ENCODE measurements at regions not wholly inside any gene's neighbourhood (a gene's known extent, or its start where the extent isn't known, plus 50 kb on each side); places are given as distances from the start of the nearest gene placed in this dataset.
"Not testable (repeated sequence)": the region's sequence is repeated elsewhere in the genome, so short reads cannot be mapped to it uniquely, and the experiment has no call there.

GRCh38 chr5:174510782-174511453 is 213.5 kb upstream of the MSX2 start:
- not testable (repeated sequence) for DNase-seq

GRCh38 chr5:174511714-174512253 is 212.6 kb upstream of the MSX2 start:
- in situ Hi-C loops (cut with MboI; ENCODE audit: low pct_unique_long_range_greater_than_20kb, low sequenced_read_pairs): no loop called here
- no peak for DNase-seq

More at GRCh38 chr5:174510782-174511453, 213.5 kb upstream of the MSX2 start:
- in situ Hi-C loops (cut with MboI; ENCODE audit: low pct_unique_long_range_greater_than_20kb, low sequenced_read_pairs): not testable (repeated sequence)

DNA sequence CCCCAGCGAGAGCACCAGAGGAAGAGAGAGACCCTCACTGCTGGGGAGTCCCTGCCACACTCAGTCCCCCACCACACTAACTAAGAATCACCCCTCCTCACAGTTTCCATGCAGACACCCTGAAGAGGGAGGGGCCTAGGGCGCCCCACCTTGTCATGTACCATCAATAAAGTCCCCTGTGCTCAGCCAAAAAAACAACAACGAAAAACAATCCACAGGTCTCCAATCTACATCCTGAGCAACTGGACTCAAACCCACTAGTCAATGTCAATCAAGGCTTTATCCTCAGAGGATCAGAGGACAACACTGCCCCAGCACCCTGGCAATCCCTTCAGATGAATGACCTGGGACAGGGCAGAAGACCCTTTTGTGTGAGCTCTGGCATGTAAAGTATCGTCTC is 210.1 kb upstream of the MSX2 start:
- in situ Hi-C loops (cut with MboI; ENCODE audit: low pct_unique_long_range_greater_than_20kb, low sequenced_read_pairs): no loop called here
- no peak for DNase-seq

DNA sequence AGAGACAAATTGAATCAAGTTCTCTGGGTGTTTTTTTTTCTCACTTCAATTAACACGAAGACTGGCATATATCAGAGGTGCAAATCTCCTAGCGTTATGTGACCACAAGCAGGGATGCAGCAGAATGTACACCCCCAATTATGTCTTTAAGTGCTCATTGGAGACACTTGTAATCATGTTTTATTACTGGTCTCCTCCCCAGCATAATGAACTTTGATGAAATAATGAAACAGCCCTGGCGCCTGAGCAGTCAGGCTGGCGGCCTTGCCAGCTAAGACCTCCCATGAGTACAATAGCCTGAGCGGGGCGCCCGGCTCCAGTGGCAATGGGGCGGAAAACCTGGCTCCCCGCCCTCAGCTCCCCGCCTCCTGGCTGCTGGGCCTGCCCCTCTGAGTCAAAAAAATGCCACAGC is 209.4 kb upstream of the MSX2 start:
- no peak for DNase-seq
- in situ Hi-C loops (cut with MboI; ENCODE audit: low pct_unique_long_range_greater_than_20kb, low sequenced_read_pairs): no loop called here

GRCh38 chr5:174516741-174517140 is 207.6 kb upstream of the MSX2 start:
- no peak for DNase-seq
- in situ Hi-C loops (cut with MboI; ENCODE audit: low pct_unique_long_range_greater_than_20kb, low sequenced_read_pairs): no loop called here

DNA sequence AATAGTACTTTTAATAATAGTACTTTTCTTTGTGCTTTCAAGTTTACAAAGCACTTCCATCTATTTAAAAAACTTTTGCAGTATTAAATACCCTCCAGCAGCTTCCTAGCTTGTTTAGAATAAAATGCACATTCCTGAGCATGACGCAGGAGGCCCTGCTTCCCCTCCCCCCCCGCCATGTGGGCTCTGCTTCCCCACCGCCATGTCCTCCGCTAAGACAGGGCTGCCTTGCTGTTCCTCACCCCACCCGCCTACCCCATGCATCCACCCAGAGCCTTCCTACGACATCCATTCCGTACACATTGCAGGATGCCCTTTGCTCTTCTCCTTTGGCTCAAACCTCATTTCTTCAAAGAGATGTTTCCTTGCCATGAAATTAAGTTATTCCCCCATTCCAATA is 205.9 kb upstream of the MSX2 start:
- no peak for DNase-seq
- in situ Hi-C loops (cut with MboI; ENCODE audit: low pct_unique_long_range_greater_than_20kb, low sequenced_read_pairs): no loop called here

DNA sequence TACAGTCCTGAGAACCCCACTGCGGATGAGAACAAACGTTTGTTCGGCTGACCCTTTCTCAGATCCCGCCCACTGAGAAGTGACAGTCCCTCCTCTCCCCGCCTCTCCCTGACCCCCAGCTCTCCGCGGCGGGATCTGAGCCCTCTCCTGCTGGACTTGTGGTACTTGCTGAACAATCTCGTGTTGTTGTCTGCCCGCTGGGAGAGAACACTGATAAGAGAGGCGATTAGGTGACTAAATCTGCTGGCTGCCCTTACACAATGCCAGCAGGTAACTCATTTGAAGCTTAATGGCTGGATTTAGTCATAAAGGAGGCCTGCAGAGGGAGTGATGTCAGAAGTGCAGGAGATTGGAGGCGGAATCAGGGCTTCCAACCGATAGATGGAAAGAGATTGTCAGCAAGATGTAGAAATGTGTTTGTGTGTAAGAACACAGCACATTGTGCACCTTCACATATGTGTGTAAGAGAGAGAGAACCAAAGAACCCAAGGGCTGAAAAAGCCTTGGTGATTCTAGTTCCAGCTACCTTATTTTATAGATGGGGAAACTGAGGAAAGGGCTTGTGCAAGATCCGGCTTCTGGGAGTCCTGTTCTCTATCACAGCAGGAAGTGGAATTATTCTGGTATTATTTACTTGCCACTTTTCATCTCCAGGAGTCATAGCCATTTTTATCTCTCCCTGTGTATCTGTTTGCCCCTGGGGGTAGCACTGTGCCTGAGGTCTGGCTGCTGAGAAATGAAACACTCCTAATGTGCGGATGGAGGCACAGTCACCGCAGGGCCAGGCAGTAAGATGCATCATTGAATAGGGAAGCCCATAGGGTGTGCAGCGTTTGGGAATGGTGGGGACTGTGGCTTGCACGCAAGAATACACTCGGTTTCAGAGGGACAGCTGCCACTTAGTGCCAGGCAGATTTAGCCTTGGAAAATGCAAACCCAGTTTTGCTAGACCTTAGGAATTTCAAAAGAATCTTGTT is 203.7 kb upstream of the MSX2 start:
- no peak for DNase-seq
- in situ Hi-C loops (cut with MboI; ENCODE audit: low pct_unique_long_range_greater_than_20kb, low sequenced_read_pairs): no loop called here

DNA sequence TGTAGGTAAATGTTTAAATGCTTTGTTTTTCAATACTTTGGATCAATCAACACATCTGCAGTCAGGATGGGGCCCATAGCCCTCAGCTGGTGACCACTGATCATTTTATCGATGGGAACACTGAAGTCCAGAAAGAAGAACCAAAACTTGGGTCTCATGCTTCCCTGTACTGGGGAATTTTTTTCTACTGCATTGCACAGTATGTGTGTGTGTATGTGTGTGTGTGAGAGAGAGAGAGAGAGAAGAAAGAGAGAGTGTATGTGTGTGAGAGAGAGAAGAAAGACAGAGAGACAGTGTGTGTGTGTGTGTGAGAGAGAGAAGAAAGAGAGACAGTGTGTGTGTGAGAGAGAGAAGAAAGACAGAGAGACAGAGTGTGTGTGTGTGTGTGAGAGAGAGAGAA is 202.9 kb upstream of the MSX2 start:
- in situ Hi-C loops (cut with MboI; ENCODE audit: low pct_unique_long_range_greater_than_20kb, low sequenced_read_pairs): no loop called here
- no peak for DNase-seq

- in situ Hi-C loops (cut with MboI; ENCODE audit: low pct_unique_long_range_greater_than_20kb, low sequenced_read_pairs): no loop called here
- no peak for DNase-seq
Measured at GRCh38 chr5:174522480-174523260, 201.7 kb upstream of the MSX2 start.

DNA sequence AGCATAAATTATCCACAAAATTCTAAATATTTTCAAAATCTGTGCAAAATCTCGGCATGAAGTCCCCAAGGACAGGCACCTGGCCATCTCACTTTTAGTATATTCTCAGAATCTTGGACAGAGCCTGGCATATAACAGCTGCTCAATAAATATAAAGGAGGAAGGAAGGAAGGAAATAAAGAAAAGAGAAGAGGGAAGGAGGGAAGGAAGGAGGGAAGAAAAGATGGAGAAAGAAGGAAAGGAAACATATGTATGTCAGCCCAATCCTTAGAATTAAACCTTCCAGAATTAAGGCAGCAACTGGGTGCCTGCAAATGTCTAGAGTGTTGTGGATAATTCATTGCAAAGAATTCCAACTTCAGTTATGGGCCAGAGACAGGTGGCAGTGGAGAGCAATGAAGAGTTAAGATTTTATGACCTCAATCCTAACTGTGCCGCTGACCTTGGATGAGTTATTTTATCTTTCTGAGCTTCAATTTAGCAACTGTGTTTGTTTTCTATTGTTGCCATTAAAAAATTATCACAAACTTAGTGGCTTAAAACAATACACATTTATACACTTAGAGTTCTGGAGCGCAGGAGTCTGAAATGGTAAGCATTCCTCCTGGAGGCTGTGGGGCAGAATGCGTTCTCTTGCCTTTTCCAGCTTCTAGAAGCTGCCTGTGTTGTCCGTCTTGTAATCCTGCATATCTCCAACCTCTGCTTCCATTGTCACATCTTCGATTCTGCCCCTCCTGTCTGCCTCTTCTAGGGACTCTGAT is 200.9 kb upstream of the MSX2 start:
- DNase-seq: no peak
- in situ Hi-C loops (cut with MboI; ENCODE audit: low pct_unique_long_range_greater_than_20kb, low sequenced_read_pairs): no loop called here

GRCh38 chr5:174524351-174524750 is 200.0 kb upstream of the MSX2 start:
- no peak for DNase-seq
- in situ Hi-C loops (cut with MboI; ENCODE audit: low pct_unique_long_range_greater_than_20kb, low sequenced_read_pairs): no loop called here

DNA sequence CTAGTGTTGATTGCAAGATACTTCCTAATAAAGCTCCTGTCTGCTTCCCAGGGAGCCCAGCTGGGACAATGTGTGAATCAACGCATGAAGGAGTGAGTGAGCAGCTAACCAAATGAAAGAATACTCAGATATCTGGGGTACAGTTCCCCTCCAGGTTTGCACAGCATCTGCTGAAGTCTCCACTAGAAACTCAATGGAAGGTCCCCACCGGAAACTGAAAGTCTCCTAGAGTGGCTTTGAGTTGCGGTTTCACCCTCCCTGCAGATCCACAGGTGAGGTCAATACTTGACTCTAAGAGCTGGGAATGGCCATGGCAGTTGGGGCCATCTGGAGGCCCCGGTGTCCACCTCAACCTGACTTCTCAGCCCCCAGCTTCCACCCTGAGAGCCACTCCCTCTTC is 198.2 kb upstream of the MSX2 start:
- in situ Hi-C loops (cut with MboI; ENCODE audit: low pct_unique_long_range_greater_than_20kb, low sequenced_read_pairs): no loop called here
- DNase-seq: no peak

DNA sequence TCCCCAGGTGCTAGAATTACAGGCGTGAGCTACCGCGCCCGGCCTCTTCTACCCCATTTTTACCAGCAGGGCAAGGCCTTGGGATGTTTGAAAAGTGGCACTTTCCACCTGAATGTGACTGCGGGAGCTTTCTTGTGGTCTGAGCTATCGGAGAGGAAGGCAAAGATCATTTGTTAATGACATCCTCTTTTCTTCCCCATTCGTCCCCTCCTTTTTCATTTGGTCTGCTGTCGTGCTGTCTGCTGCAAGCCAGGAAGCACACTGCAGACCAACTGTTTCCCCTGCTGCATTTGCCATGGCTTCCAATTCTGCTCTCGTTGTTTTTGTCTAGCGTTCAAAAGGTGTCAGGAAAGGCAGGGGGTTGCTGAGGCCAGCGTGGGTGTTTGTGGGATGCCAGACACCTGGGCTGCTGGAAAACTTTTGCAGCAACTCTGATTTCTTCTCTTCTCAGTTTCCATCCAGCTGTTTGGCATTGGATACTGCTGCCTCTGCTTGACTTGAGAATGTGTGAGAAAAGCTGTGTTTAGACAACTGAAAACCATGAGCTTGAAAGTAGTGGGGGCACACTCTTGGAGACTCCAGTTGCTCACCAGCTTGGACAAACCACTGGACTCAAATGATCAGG is 196.4 kb upstream of the MSX2 start:
- in situ Hi-C loops (cut with MboI; ENCODE audit: low pct_unique_long_range_greater_than_20kb, low sequenced_read_pairs): no loop called here
- DNase-seq: peak; percentile 73

GRCh38 chr5:174528821-174529544 is 195.4 kb upstream of the MSX2 start:
- DNase-seq: no peak
- in situ Hi-C loops (cut with MboI; ENCODE audit: low pct_unique_long_range_greater_than_20kb, low sequenced_read_pairs): no loop called here

- in situ Hi-C loops (cut with MboI; ENCODE audit: low pct_unique_long_range_greater_than_20kb, low sequenced_read_pairs): no loop called here
- DNase-seq: no peak
Measured at GRCh38 chr5:174529925-174530681, 194.3 kb upstream of the MSX2 start.

DNA sequence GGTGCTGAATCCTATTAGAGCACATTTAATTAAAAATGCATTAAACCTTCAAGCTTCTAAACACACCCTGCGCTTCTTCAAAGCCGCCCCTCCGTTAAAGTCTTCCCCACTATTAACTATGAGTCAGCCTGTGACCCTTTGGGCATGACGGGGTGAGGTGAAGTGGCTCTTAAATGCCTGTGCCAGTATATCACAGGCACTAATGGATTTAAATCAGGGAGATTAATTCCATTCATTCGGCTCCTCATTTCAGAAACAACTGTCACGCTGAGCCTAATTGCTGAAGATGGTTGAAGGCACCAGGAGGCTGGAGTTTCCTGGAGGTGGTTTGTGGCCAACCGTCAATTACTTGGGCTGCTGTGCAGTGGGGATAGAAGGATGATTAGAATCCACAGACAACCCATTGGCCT is 192.6 kb upstream of the MSX2 start:
- DNase-seq: peak; percentile 61
- in situ Hi-C loops (cut with MboI; ENCODE audit: low pct_unique_long_range_greater_than_20kb, low sequenced_read_pairs): no loop called here

Measured in KBM-7 (cell line).